B cell (primary cell): ENCODE measurements at regions not wholly inside any gene's neighbourhood (a gene's known extent, or its start where the extent isn't known, plus 50 kb on each side); places are given as distances from the start of the nearest gene placed in this dataset.

ENCODE experiments used
- ATAC-seq: fragments of 200-7000 bp; cut with Tn5 transposase; one replicate; pipeline ENCODE4 v1.10.0; 2021; ENCODE audit warnings: low read depth, mild to moderate bottlenecking, moderate number of reproducible peaks, moderate library complexity
- CTCF ChIA-PET: fragments of 350-600 bp; sonication (Branson Sonifier 250); formaldehyde crosslinking; loops from one replicate; lab custom pipeline; 2021; ENCODE audit warnings: antibody characterized with exemption, inconsistent platforms; lab: Charles Lee
- POLR2A ChIA-PET: fragments of 350-600 bp; sonication (Branson Sonifier 250); formaldehyde crosslinking; loops from one replicate; lab custom pipeline; 2021; ENCODE audit warnings: antibody characterized with exemption; lab: Charles Lee
- DNase-seq: peaks from one replicate; pipeline ENCODE4 v3.0.0; 2013
- H2AFZ ChIP-seq: 2 replicates; pipeline ENCODE4 v1.6.1; 2012; ENCODE audit warnings: mild to moderate bottlenecking, low read depth, low read length; ENCODE audit not compliant: insufficient read depth, poor library complexity, severe bottlenecking
- H3K27ac ChIP-seq, 2 donors: 1 replicate in 1 of 2; 2 replicates in 1 of 2; pipeline ENCODE4 v1.5.1; 2012 to 2013; ENCODE audit warnings: low read length in 2 of 2, mild to moderate bottlenecking in 2 of 2, moderate library complexity in 1 of 2
- H3K27me3 ChIP-seq, 4 experiments: fragments of 200-600 bp in 1 of 4; sonication (generic) in 1 of 4; replicated peaks in 1 of 4; 1 replicate in 2 of 4; 2 replicates in 2 of 4; pipeline versions ENCODE4 v1.6.1 to v1.7.0; 2013 to 2016; ENCODE audit warnings: low read length in 3 of 4, mild to moderate bottlenecking in 2 of 4, mixed read lengths in 1 of 4, moderate library complexity in 1 of 4; ENCODE audit not compliant: insufficient read depth in 4 of 4, control insufficient read depth in 3 of 4; ENCODE audit errors: control extremely low read depth in 1 of 4
- H3K36me3 ChIP-seq, 2 experiments: replicated peaks in 1 of 2; 1 replicate in 1 of 2; 2 replicates in 1 of 2; pipeline versions ENCODE4 v1.6.1 to v1.7.1; 2013; ENCODE audit warnings: low read length in 1 of 2; ENCODE audit not compliant: insufficient read depth in 2 of 2, control insufficient read depth in 1 of 2; ENCODE audit errors: control extremely low read depth in 1 of 2, extremely low read depth in 1 of 2
- H3K4me1 ChIP-seq, 2 donors: fragments of 200-600 bp in 1 of 2; sonication (generic) in 1 of 2; 1 replicate in 1 of 2; 2 replicates in 1 of 2; pipeline versions ENCODE4 v1.5.1 to v1.6.1; 2013 to 2017; ENCODE audit warnings: low read length in 2 of 2; ENCODE audit not compliant: control insufficient read depth in 2 of 2, insufficient read depth in 2 of 2
- H3K4me2 ChIP-seq: replicated peaks from 2 replicates; pipeline ENCODE3; 2012; ENCODE audit warnings: mild to moderate bottlenecking, low read depth, low read length; ENCODE audit not compliant: poor library complexity, severe bottlenecking
- H3K4me3 ChIP-seq, 5 experiments: fragments of 200-600 bp in 1 of 5; sonication (generic) in 1 of 5; 1 replicate in 3 of 5; 2 replicates in 2 of 5; pipeline versions ENCODE4 v1.5.1 to v1.7.0; 2011 to 2016; ENCODE audit warnings: low read length in 4 of 5, mild to moderate bottlenecking in 4 of 5, low read depth in 2 of 5, control low read depth in 1 of 5, moderate library complexity in 1 of 5; ENCODE audit not compliant: insufficient read depth in 1 of 5; ENCODE audit errors: control extremely low read depth in 1 of 5, extremely low read depth in 1 of 5
- H3K79me2 ChIP-seq: fragments of 200-600 bp; sonication (generic); one replicate; pipeline ENCODE4 v1.6.0; 2016; ENCODE audit warnings: low read length; ENCODE audit not compliant: control insufficient read depth, insufficient read depth
- H3K9ac ChIP-seq: fragments of 200-600 bp; sonication (generic); 2 replicates; pipeline ENCODE4 v1.6.1; 2017; ENCODE audit warnings: mild to moderate bottlenecking, low read length, moderate library complexity
- H3K9me3 ChIP-seq, 3 donors: one replicate each; pipeline versions ENCODE4 v1.6.1 to v1.7.1; 2013; ENCODE audit warnings: low read length in 2 of 3; ENCODE audit not compliant: control insufficient read depth in 2 of 3, insufficient read depth in 1 of 3; ENCODE audit errors: control extremely low read depth in 1 of 3
- H4K20me1 ChIP-seq: 2 replicates; pipeline ENCODE4 v1.6.0; 2012; ENCODE audit warnings: mild to moderate bottlenecking, low read length; ENCODE audit not compliant: insufficient read depth, control insufficient read depth, poor library complexity, severe bottlenecking
- H3K27ac Mint-ChIP-seq: one replicate; pipeline ENCODE4 v1.8.0; 2021; ENCODE audit warnings: mixed read lengths
- H3K27me3 Mint-ChIP-seq: one replicate; pipeline ENCODE4 v1.8.0; 2021; ENCODE audit warnings: mixed read lengths
- H3K4me1 Mint-ChIP-seq: one replicate; pipeline ENCODE4 v1.8.0; 2021; ENCODE audit warnings: mixed read lengths
- H3K4me3 Mint-ChIP-seq: one replicate; pipeline ENCODE4 v1.8.0; 2021; ENCODE audit warnings: mixed read lengths
- H3K9me3 Mint-ChIP-seq: one replicate; pipeline ENCODE4 v1.8.0; 2022; ENCODE audit warnings: mixed read lengths; ENCODE audit not compliant: insufficient read depth
- EZH2 ChIP-seq: IDR thresholded peaks from 2 replicates; pipeline ENCODE4 v1.6.1; 2012; ENCODE audit warnings: borderline replicate concordance, low read depth, mild to moderate bottlenecking, moderate library complexity, low read length; ENCODE audit not compliant: insufficient read depth, poor library complexity, severe bottlenecking
- WGBS: methylation state at CpG from one replicate; pipeline ENCODE4 v1.1.5; 2013; ENCODE audit warnings: missing lambda C conversion rate; ENCODE audit not compliant: insufficient coverage; 5-methylcytosine and 5-hydroxymethylcytosine counted together
- intact Hi-C: fragments of 100-400 bp; cut with micrococcal nuclease; formaldehyde crosslinking; loops from one replicate; pipeline ENCODE4 v1.10.0; 2022
- TF ChIP-seq, protein P1 (sequence below): fragments of 200-600 bp; IDR thresholded peaks from one replicate; pipeline ENCODE4 v1.8.0; 2022; ENCODE audit warnings: antibody characterized with exemption, mild to moderate bottlenecking

GRCh38 chr16:50940275-50940854, 198.5 kb downstream of the CYLD start:
- H3K27me3 ChIP-seq, result peaks cover 0 to 2% (median 0%) of the 10 kb centered on the region in 4 experiments
- ChIA-PET CTCF (no interaction called here), POLR2A (no interaction called here)
- no peaks in the 10 kb centered on the region for H3K79me2 ChIP-seq
- no peaks in the 10 kb centered on the region for H4K20me1 ChIP-seq
- no peaks in the 10 kb centered on the region for H3K36me3 ChIP-seq
- intact Hi-C loops, result no loop called here
- H3K4me3 Mint-ChIP-seq, result no peak overlapping the region
- no peak overlapping the region for H2AFZ ChIP-seq
- H3K27ac Mint-ChIP-seq, result no peak overlapping the region
- H3K27me3 Mint-ChIP-seq, result no peaks in the 10 kb centered on the region
- H3K9ac ChIP-seq, result no peak overlapping the region
- WGBS, result 84% methylated on average over 6 of the region's 7 CpGs
- H3K4me2 ChIP-seq, result no peak overlapping the region
- ATAC-seq, result no peak
- H3K9me3 ChIP-seq, result peaks cover 0 to 7% (median 0%) of the 10 kb centered on the region in 3 donors
- TF ChIP-seq, protein P1, sequence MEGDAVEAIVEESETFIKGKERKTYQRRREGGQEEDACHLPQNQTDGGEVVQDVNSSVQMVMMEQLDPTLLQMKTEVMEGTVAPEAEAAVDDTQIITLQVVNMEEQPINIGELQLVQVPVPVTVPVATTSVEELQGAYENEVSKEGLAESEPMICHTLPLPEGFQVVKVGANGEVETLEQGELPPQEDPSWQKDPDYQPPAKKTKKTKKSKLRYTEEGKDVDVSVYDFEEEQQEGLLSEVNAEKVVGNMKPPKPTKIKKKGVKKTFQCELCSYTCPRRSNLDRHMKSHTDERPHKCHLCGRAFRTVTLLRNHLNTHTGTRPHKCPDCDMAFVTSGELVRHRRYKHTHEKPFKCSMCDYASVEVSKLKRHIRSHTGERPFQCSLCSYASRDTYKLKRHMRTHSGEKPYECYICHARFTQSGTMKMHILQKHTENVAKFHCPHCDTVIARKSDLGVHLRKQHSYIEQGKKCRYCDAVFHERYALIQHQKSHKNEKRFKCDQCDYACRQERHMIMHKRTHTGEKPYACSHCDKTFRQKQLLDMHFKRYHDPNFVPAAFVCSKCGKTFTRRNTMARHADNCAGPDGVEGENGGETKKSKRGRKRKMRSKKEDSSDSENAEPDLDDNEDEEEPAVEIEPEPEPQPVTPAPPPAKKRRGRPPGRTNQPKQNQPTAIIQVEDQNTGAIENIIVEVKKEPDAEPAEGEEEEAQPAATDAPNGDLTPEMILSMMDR, result no peak
- no peak for TF ChIP-seq EZH2
- H3K4me1 Mint-ChIP-seq, result no peaks in the 10 kb centered on the region
- DNase-seq, result no peak
- no peaks in the 10 kb centered on the region for H3K9me3 Mint-ChIP-seq
- H3K4me3 ChIP-seq, result no peak overlapping the region
- H3K4me1 ChIP-seq, result no peaks in the 10 kb centered on the region
- H3K27ac ChIP-seq, result no peak overlapping the region

- no peaks in the 10 kb centered on the region for H3K4me1 Mint-ChIP-seq
- no peaks in the 10 kb centered on the region for H3K27me3 Mint-ChIP-seq
- no peaks in the 10 kb centered on the region for H3K4me1 ChIP-seq
- H3K4me2 ChIP-seq, result no peak overlapping the region
- ATAC-seq, result no peak
- H3K4me3 Mint-ChIP-seq, result no peak overlapping the region
- TF ChIP-seq EZH2, result no peak
- TF ChIP-seq, protein P1, result no peak
- H4K20me1 ChIP-seq, result no peaks in the 10 kb centered on the region
- no peaks in the 10 kb centered on the region for H3K9me3 Mint-ChIP-seq
- no peak overlapping the region for H3K9ac ChIP-seq
- H3K36me3 ChIP-seq, result no peaks in the 10 kb centered on the region
- CTCF ChIA-PET, result no interaction called here
- intact Hi-C loops, result no loop called here
- H2AFZ ChIP-seq, result no peak overlapping the region
- no peak overlapping the region for H3K27ac Mint-ChIP-seq
- WGBS, result 100% methylated on average over 2 of the region's 2 CpGs
- no peak for DNase-seq
- no peaks in the 10 kb centered on the region for H3K79me2 ChIP-seq
- no peak overlapping the region for H3K4me3 ChIP-seq
- peaks cover 0 to 13% (median 0%) of the 10 kb centered on the region in 3 donors for H3K9me3 ChIP-seq
- H3K27me3 ChIP-seq, result peaks cover 0 to 2% (median 0%) of the 10 kb centered on the region in 4 experiments
- no peak overlapping the region for H3K27ac ChIP-seq
- POLR2A ChIA-PET, result no interaction called here
These were observed 197.5 kb downstream of the CYLD start for GRCh38 chr16:50939356-50939755.
